ENCODE measurements at regions not wholly inside any gene's neighbourhood (a gene's known extent, or its start where the extent isn't known, plus 50 kb on each side); places are given as distances from the start of the nearest gene placed in this dataset.
A peak's percentile ranks its signal among the peaks of the same experiment; 100 is the strongest.

GRCh38 chr3:22306454-22306853 lies 555.4 kb upstream of the ZNF385D start:
- no peak for TF ChIP-seq IRF2 (CRISPR knock-in tag; IDR thresholded peaks at IDR 0.05; ENCODE audit: borderline replicate concordance, low read depth)
- TF ChIP-seq TP53 (CRISPR knock-in tag; IDR thresholded peaks at IDR 0.05): no peak
- no peak for TF ChIP-seq NR1H2 (CRISPR knock-in tag; IDR thresholded peaks at IDR 0.05)
- TF ChIP-seq E2F4 (CRISPR knock-in tag; IDR thresholded peaks at IDR 0.05; ENCODE audit: borderline replicate concordance, low read depth): no peak
- TF ChIP-seq GTF2I (CRISPR knock-in tag; conservative IDR thresholded peaks at IDR 0.05): no peak
- TF ChIP-seq ZNF671 (CRISPR knock-in tag; IDR thresholded peaks at IDR 0.05): no peak
- TF ChIP-seq KAT7 (CRISPR knock-in tag; IDR thresholded peaks at IDR 0.05; ENCODE audit: borderline replicate concordance): no peak
- no peak for TF ChIP-seq SMAD3 (CRISPR knock-in tag; IDR thresholded peaks at IDR 0.05; ENCODE audit: borderline replicate concordance)
- TF ChIP-seq TEAD4 (CRISPR knock-in tag; IDR thresholded peaks at IDR 0.05): no peak
- peaks cover 8% of the 10 kb centered on the region for H3K9me3 Mint-ChIP-seq
- CTCF ChIA-PET: no interaction called here
- H3K4me3 Mint-ChIP-seq: peak overlapping the region; percentile 1
- peaks cover 35% of the 10 kb centered on the region for H3K4me1 Mint-ChIP-seq
- ATAC-seq (peak; percentile 90), DNase-seq (ENCODE audit: low spot score) (no peak)
- POLR2A ChIA-PET: no interaction called here
- H3K36me3 Mint-ChIP-seq: no peaks in the 10 kb centered on the region; the same call in 1 of the 2 replicates
- H3K27me3 Mint-ChIP-seq (ENCODE audit: low read depth): no peaks in the 10 kb centered on the region
- H3K27ac Mint-ChIP-seq: peak overlapping the region; percentile 40

- POLR2A ChIA-PET: no interaction called here
- no peaks in the 10 kb centered on the region for H3K36me3 Mint-ChIP-seq
- CTCF ChIA-PET: no interaction called here
- TF ChIP-seq NR2C2 (CRISPR knock-in tag; IDR thresholded peaks at IDR 0.05) (no peak), SP1 (CRISPR knock-in tag; conservative IDR thresholded peaks at IDR 0.05) (no peak), NFE2L1 (CRISPR knock-in tag; IDR thresholded peaks at IDR 0.05) (no peak), ARID4B (CRISPR knock-in tag; IDR thresholded peaks at IDR 0.05; ENCODE audit: borderline replicate concordance) (no peak), TEAD4 (CRISPR knock-in tag; IDR thresholded peaks at IDR 0.05) (no peak), FOXK1 (CRISPR knock-in tag; IDR thresholded peaks at IDR 0.05) (no peak), AR (CRISPR knock-in tag; IDR thresholded peaks at IDR 0.05) (no peak), ZBTB21 (CRISPR knock-in tag; IDR thresholded peaks at IDR 0.05; ENCODE audit: borderline replicate concordance) (no peak), ZNF512 (CRISPR knock-in tag; IDR thresholded peaks at IDR 0.05; ENCODE audit: borderline replicate concordance) (no peak), ZNF423 (CRISPR knock-in tag; IDR thresholded peaks at IDR 0.05) (no peak)
- TF ChIP-seq, protein P1, sequence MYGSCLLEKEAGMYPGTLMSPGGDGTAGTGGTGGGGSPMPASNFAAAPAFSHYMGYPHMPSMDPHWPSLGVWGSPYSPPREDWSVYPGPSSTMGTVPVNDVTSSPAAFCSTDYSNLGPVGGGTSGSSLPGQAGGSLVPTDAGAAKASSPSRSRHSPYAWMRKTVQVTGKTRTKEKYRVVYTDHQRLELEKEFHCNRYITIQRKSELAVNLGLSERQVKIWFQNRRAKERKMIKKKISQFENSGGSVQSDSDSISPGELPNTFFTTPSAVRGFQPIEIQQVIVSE (CRISPR knock-in tag; IDR thresholded peaks at IDR 0.05; ENCODE audit: borderline replicate concordance): no peak
- TF ChIP-seq, protein P2, sequence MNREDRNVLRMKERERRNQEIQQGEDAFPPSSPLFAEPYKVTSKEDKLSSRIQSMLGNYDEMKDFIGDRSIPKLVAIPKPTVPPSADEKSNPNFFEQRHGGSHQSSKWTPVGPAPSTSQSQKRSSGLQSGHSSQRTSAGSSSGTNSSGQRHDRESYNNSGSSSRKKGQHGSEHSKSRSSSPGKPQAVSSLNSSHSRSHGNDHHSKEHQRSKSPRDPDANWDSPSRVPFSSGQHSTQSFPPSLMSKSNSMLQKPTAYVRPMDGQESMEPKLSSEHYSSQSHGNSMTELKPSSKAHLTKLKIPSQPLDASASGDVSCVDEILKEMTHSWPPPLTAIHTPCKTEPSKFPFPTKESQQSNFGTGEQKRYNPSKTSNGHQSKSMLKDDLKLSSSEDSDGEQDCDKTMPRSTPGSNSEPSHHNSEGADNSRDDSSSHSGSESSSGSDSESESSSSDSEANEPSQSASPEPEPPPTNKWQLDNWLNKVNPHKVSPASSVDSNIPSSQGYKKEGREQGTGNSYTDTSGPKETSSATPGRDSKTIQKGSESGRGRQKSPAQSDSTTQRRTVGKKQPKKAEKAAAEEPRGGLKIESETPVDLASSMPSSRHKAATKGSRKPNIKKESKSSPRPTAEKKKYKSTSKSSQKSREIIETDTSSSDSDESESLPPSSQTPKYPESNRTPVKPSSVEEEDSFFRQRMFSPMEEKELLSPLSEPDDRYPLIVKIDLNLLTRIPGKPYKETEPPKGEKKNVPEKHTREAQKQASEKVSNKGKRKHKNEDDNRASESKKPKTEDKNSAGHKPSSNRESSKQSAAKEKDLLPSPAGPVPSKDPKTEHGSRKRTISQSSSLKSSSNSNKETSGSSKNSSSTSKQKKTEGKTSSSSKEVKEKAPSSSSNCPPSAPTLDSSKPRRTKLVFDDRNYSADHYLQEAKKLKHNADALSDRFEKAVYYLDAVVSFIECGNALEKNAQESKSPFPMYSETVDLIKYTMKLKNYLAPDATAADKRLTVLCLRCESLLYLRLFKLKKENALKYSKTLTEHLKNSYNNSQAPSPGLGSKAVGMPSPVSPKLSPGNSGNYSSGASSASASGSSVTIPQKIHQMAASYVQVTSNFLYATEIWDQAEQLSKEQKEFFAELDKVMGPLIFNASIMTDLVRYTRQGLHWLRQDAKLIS (CRISPR knock-in tag; IDR thresholded peaks at IDR 0.05; ENCODE audit: borderline replicate concordance): no peak
Observed at GRCh38 chr3:22308871-22309270, 557.9 kb upstream of the ZNF385D start.

More at GRCh38 chr3:22308871-22309270, 557.9 kb upstream of the ZNF385D start:
- Mint-ChIP-seq H3K27me3 (ENCODE audit: low read depth) (no peaks in the 10 kb centered on the region), H3K27ac (no peak overlapping the region), H3K4me3 (no peak overlapping the region), H3K9me3 (no peaks in the 10 kb centered on the region), H3K4me1 (peaks cover 35% of the 10 kb centered on the region)
- DNase-seq (ENCODE audit: low spot score) (no peak), ATAC-seq (no peak)

All from WTC11 (cell line).